Parathyroid adenoma (tissue), 2 donors: ENCODE measurements at regions not wholly inside any gene's neighbourhood (a gene's known extent, or its start where the extent isn't known, plus 50 kb on each side); places are given as distances from the start of the nearest gene placed in this dataset.

Source experiments
- H2AFZ ChIP-seq: fragments of 300-600 bp; sonication (generic); one replicate; pipeline ENCODE4 v1.7.0; 2017; ENCODE audit warnings: antibody characterized with exemption, mild to moderate bottlenecking
- H3K27ac ChIP-seq: fragments of 300-600 bp; sonication (generic); one replicate; pipeline ENCODE4 v1.7.0; 2017
- H3K27me3 ChIP-seq: fragments of 300-600 bp; sonication (generic); one replicate; pipeline ENCODE4 v1.7.0; 2017; ENCODE audit warnings: low read length; ENCODE audit not compliant: control insufficient read depth, insufficient read depth
- H3K36me3 ChIP-seq: fragments of 300-600 bp; sonication (generic); one replicate; pipeline ENCODE4 v1.7.0; 2017; ENCODE audit warnings: low read length; ENCODE audit not compliant: control insufficient read depth, insufficient read depth
- H3K4me1 ChIP-seq: fragments of 300-600 bp; sonication (generic); one replicate; pipeline ENCODE4 v1.7.0; 2017; ENCODE audit warnings: control low read depth
- H3K4me2 ChIP-seq: fragments of 300-600 bp; sonication (generic); one replicate; pipeline ENCODE4 v1.7.0; 2017; ENCODE audit warnings: low read length
- H3K4me3 ChIP-seq: fragments of 300-600 bp; sonication (generic); one replicate; pipeline ENCODE4 v1.7.0; 2017; ENCODE audit warnings: low read depth, low read length
- H3K79me2 ChIP-seq: fragments of 300-600 bp; sonication (generic); one replicate; pipeline ENCODE4 v1.7.0; 2017; ENCODE audit warnings: control low read depth
- H3K9ac ChIP-seq: fragments of 300-600 bp; sonication (generic); one replicate; pipeline ENCODE4 v1.7.0; 2017; ENCODE audit warnings: mild to moderate bottlenecking
- H3K9me3 ChIP-seq: fragments of 300-600 bp; sonication (generic); one replicate; pipeline ENCODE4 v1.7.0; 2017; ENCODE audit warnings: low read length; ENCODE audit not compliant: control insufficient read depth
- TF ChIP-seq, protein P1 (sequence below): fragments of 300-600 bp; sonication (generic); IDR thresholded peaks from one replicate; pipeline ENCODE4 v1.7.0; 2017; ENCODE audit warnings: antibody characterized with exemption, mild to moderate bottlenecking
- donor health status: primary hyperparathyroidism.

DNA sequence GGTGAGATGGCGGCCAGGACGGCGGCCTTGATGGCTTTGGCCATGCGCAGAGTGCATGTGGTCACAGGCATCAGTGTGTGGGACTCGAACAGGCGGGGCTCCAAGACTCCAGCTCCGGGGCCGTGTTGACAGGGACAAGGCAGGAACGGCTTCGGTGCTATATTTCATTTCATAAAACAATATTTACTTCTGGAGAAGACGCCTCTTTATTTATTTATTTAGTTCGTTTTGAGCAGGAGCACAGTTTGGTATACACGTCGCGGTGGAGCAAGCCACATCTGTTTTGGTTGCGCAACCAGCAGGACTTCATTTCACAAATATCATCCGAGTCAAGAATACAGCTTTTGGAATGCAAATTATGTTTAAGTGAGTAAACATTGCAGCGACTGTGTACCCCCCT lies 166.7 kb upstream of the TSHZ3 start:
- Histone ChIP-seq H3K9me3 (no peaks in the 10 kb centered on the region), H3K4me3 (no peak overlapping the region), H3K4me1 (no peaks in the 10 kb centered on the region), H3K36me3 (no peaks in the 10 kb centered on the region), H3K27ac (no peak overlapping the region), H3K79me2 (no peaks in the 10 kb centered on the region), H2AFZ (no peak overlapping the region), H3K9ac (no peak overlapping the region), H3K4me2 (no peak overlapping the region), H3K27me3 (no peaks in the 10 kb centered on the region)
- TF ChIP-seq, protein P1, sequence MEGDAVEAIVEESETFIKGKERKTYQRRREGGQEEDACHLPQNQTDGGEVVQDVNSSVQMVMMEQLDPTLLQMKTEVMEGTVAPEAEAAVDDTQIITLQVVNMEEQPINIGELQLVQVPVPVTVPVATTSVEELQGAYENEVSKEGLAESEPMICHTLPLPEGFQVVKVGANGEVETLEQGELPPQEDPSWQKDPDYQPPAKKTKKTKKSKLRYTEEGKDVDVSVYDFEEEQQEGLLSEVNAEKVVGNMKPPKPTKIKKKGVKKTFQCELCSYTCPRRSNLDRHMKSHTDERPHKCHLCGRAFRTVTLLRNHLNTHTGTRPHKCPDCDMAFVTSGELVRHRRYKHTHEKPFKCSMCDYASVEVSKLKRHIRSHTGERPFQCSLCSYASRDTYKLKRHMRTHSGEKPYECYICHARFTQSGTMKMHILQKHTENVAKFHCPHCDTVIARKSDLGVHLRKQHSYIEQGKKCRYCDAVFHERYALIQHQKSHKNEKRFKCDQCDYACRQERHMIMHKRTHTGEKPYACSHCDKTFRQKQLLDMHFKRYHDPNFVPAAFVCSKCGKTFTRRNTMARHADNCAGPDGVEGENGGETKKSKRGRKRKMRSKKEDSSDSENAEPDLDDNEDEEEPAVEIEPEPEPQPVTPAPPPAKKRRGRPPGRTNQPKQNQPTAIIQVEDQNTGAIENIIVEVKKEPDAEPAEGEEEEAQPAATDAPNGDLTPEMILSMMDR = no peak

- Histone ChIP-seq H3K27me3 (no peaks in the 10 kb centered on the region), H3K79me2 (no peaks in the 10 kb centered on the region), H3K4me2 (no peak overlapping the region), H3K4me3 (no peak overlapping the region), H3K9ac (no peak overlapping the region), H3K9me3 (no peaks in the 10 kb centered on the region), H2AFZ (no peak overlapping the region), H3K36me3 (no peaks in the 10 kb centered on the region), H3K27ac (no peak overlapping the region), H3K4me1 (no peaks in the 10 kb centered on the region)
- TF ChIP-seq, protein P1 = no peak
These were observed 167.5 kb upstream of the TSHZ3 start for GRCh38 chr19:31516756-31517155.

DNA sequence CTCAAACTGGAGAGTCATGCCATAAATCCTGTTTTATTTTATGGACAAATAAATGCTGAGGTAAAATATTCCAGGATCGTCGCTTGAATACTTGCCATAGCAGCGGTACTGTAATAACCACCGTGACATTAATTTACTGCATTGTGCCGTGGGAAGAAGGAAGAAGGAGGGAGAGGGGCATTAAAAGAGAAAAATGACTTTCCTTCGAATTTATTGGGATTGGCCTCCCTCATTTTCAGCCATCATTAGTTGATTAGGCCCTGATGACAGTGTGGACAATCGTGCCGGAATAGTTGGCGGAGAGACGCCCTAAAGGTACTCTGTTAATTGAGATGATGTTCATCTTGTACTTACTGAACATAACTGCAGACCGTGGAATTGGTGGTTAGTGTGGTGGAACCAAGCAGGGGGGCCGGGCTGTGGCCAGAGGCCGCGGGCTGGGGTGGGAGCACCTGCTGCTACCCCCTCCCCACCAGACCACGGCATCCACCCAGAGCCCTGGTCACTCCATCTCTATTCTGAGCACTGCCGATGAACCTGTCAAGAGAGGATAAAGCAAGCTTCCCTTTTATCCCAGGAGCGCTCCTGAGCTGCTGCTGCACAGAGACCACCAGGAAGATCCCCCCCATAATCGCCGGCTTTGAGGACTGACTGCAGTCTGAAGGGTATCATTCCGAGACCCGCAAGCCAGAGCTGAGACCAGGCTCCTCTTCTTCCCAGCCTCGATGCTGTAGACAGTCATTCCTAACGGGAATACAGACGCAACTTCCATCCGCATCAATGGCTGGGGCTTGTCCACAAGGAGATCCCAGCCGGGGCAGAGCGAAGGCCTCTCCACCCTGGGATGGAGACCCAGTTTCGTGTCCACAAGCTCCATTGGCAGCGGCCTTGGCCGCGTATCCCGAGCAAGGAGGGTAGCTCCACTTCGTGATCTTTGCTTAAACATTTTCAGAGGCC lies 168.3 kb upstream of the TSHZ3 start:
- no peaks in the 10 kb centered on the region for H3K79me2 ChIP-seq
- H3K9me3 ChIP-seq = no peaks in the 10 kb centered on the region
- H3K4me2 ChIP-seq = no peak overlapping the region
- no peak overlapping the region for H3K9ac ChIP-seq
- no peak overlapping the region for H2AFZ ChIP-seq
- H3K27ac ChIP-seq = no peak overlapping the region
- TF ChIP-seq, protein P1 = no peak
- no peaks in the 10 kb centered on the region for H3K27me3 ChIP-seq
- H3K4me3 ChIP-seq = no peak overlapping the region
- no peaks in the 10 kb centered on the region for H3K4me1 ChIP-seq
- H3K36me3 ChIP-seq = no peaks in the 10 kb centered on the region

- H3K36me3 ChIP-seq = no peaks in the 10 kb centered on the region
- H3K4me3 ChIP-seq = no peak overlapping the region
- H3K9me3 ChIP-seq = no peaks in the 10 kb centered on the region
- H3K79me2 ChIP-seq = no peaks in the 10 kb centered on the region
- no peaks in the 10 kb centered on the region for H3K27me3 ChIP-seq
- no peak overlapping the region for H2AFZ ChIP-seq
- H3K4me2 ChIP-seq = no peak overlapping the region
- no peaks in the 10 kb centered on the region for H3K4me1 ChIP-seq
- no peak overlapping the region for H3K27ac ChIP-seq
- H3K9ac ChIP-seq = no peak overlapping the region
- TF ChIP-seq, protein P1 = no peak
These were observed 169.2 kb upstream of the TSHZ3 start for GRCh38 chr19:31518216-31519020.
